ENCODE measurements at regions not wholly inside any gene's neighbourhood (a gene's known extent, or its start where the extent isn't known, plus 50 kb on each side); places are given as distances from the start of the nearest gene placed in this dataset.
"Not testable (repeated sequence)": the region's sequence is repeated elsewhere in the genome, so short reads cannot be mapped to it uniquely, and the experiment has no call there.

GRCh38 chr2:21966139-21966538 is 842.4 kb downstream of the TDRD15 start:
- DNase-seq (ENCODE audit: low read depth) = no peak

GRCh38 chr2:21970971-21971370 is 847.2 kb downstream of the TDRD15 start:
- no peak for DNase-seq (ENCODE audit: low read depth)

GRCh38 chr2:21972586-21972985 is 848.8 kb downstream of the TDRD15 start:
- no peak for DNase-seq (ENCODE audit: low read depth)

- peak; percentile 65 for DNase-seq (ENCODE audit: low read depth)
These were observed 857.4 kb downstream of the TDRD15 start for GRCh38 chr2:21981127-21981526.

GRCh38 chr2:21993002-21993401 is 869.2 kb downstream of the TDRD15 start:
- DNase-seq (ENCODE audit: low read depth) = no peak

GRCh38 chr2:21996339-21996738 is 872.6 kb downstream of the TDRD15 start:
- DNase-seq (ENCODE audit: low read depth) = no peak

GRCh38 chr2:21999522-21999921 is 875.8 kb downstream of the TDRD15 start:
- DNase-seq (ENCODE audit: low read depth) = no peak

- DNase-seq (ENCODE audit: low read depth) = no peak
These were observed 878.3 kb downstream of the TDRD15 start for GRCh38 chr2:22002066-22002465.

GRCh38 chr2:22003270-22003669 is 879.5 kb downstream of the TDRD15 start:
- no peak for DNase-seq (ENCODE audit: low read depth)

- no peak for DNase-seq (ENCODE audit: low read depth)
These were observed 887.3 kb downstream of the TDRD15 start for GRCh38 chr2:22011048-22011447.

GRCh38 chr2:22020091-22020742 is 896.4 kb downstream of the TDRD15 start:
- peak; percentile 78 for DNase-seq (ENCODE audit: low read depth)

GRCh38 chr2:22027345-22028005 is 903.7 kb downstream of the TDRD15 start:
- no peak for DNase-seq (ENCODE audit: low read depth)

- DNase-seq (ENCODE audit: low read depth) = no peak
These were observed 911.6 kb downstream of the TDRD15 start for GRCh38 chr2:22035361-22035830.

- DNase-seq (ENCODE audit: low read depth) = no peak
These were observed 913.5 kb downstream of the TDRD15 start for GRCh38 chr2:22037274-22037673.

- DNase-seq (ENCODE audit: low read depth) = no peak
These were observed 920.0 kb downstream of the TDRD15 start for GRCh38 chr2:22043784-22044183.

- DNase-seq (ENCODE audit: low read depth) = no peak
These were observed 932.2 kb downstream of the TDRD15 start for GRCh38 chr2:22055784-22056620.

- no peak for DNase-seq (ENCODE audit: low read depth)
These were observed 932.9 kb downstream of the TDRD15 start for GRCh38 chr2:22056621-22057132.

GRCh38 chr2:22062679-22063078 is 938.9 kb downstream of the TDRD15 start:
- no peak for DNase-seq (ENCODE audit: low read depth)

GRCh38 chr2:22076454-22076853 is 952.7 kb downstream of the TDRD15 start:
- no peak for DNase-seq (ENCODE audit: low read depth)

- DNase-seq (ENCODE audit: low read depth) = no peak
These were observed 954.9 kb downstream of the TDRD15 start for GRCh38 chr2:22078701-22079100.

- DNase-seq (ENCODE audit: low read depth) = no peak
These were observed 955.8 kb downstream of the TDRD15 start for GRCh38 chr2:22079583-22079982.

- no peak for DNase-seq (ENCODE audit: low read depth)
These were observed 963.0 kb downstream of the TDRD15 start for GRCh38 chr2:22086726-22087125.

- DNase-seq (ENCODE audit: low read depth) = not testable (repeated sequence)
These were observed 979.8 kb downstream of the TDRD15 start for GRCh38 chr2:22103617-22104016.

Data from non-pigmented ciliary epithelial cell (primary cell).